Endothelial cell of umbilical vein (primary cell): ENCODE measurements at regions not wholly inside any gene's neighbourhood (a gene's known extent, or its start where the extent isn't known, plus 50 kb on each side); places are given as distances from the start of the nearest gene placed in this dataset.
A peak's percentile ranks its signal among the peaks of the same experiment; 100 is the strongest.

Experiments
- BruUV-seq: library from RNA; stranded (reverse); fragments of 400-500 nt; replicated peaks from 2 replicates; lab custom pipeline; 2021; lab: Mats Ljungman, UMichigan
- CTCF ChIA-PET: fragments of 300-600, 350-600 bp; sonication (Branson Sonifier 250); formaldehyde crosslinking; loops from one replicate; lab custom pipeline; 2021; ENCODE audit warnings: antibody characterized with exemption, inconsistent platforms; lab: Charles Lee
- POLR2A ChIA-PET: fragments of 300-600, 350-600 bp; sonication (Branson Sonifier 250); formaldehyde crosslinking; loops from one replicate; lab custom pipeline; 2021; ENCODE audit warnings: antibody characterized with exemption, inconsistent platforms; lab: Charles Lee
- DNase-seq: peaks from one replicate; pipeline ENCODE4 v3.0.0-alpha.2; 2011; ENCODE audit warnings: low read depth, low spot score
- FAIRE-seq: peaks from 2 replicates; lab custom pipeline; 2011; peaks lifted over from hg19 to GRCh38; lab: Jason Lieb, UNC
- H2AFZ ChIP-seq: 2 replicates; pipeline ENCODE4 v1.6.0; 2012; ENCODE audit warnings: low read depth, low read length, control low read depth, inconsistent platforms
- H3K27ac ChIP-seq: 2 replicates; pipeline ENCODE4 v1.5.1; 2011; ENCODE audit warnings: low read depth, mild to moderate bottlenecking, control low read depth, low read length, moderate library complexity; ENCODE audit not compliant: insufficient read depth
- H3K27me3 ChIP-seq, 2 experiments: 2 replicates each; pipeline versions ENCODE4 v1.6.0 to v1.6.1; 2011; ENCODE audit warnings: low read length in 2 of 2, mixed read lengths in 1 of 2; ENCODE audit not compliant: control insufficient read depth in 2 of 2, insufficient read depth in 2 of 2
- H3K36me3 ChIP-seq, 2 experiments: 2 replicates in 1 of 2; 3 replicates in 1 of 2; pipeline ENCODE4 v1.5.1; 2011; ENCODE audit warnings: low read length in 2 of 2, mild to moderate bottlenecking in 1 of 2, moderate library complexity in 1 of 2; ENCODE audit not compliant: control insufficient read depth in 2 of 2, insufficient read depth in 2 of 2; ENCODE audit errors: extremely low read depth in 1 of 2
- H3K4me1 ChIP-seq: 3 replicates; pipeline ENCODE4 v1.5.1; 2011; ENCODE audit warnings: mild to moderate bottlenecking, low read length; ENCODE audit not compliant: control insufficient read depth, insufficient read depth; ENCODE audit errors: extremely low read depth
- H3K4me2 ChIP-seq: 2 replicates; pipeline ENCODE4 v1.6.1; 2011; ENCODE audit warnings: low read length, control low read depth, mixed read lengths; ENCODE audit not compliant: insufficient read depth
- H3K4me3 ChIP-seq, 3 experiments: fragments of 200-600 bp in 1 of 3; sonication (generic), shearing (Covaris generic) in 1 of 3; replicated peaks in 1 of 3; 2 replicates each; pipeline ENCODE4 v1.5.1; 2011 to 2016; ENCODE audit warnings: control low read depth in 3 of 3, low read length in 3 of 3, mild to moderate bottlenecking in 2 of 3, inconsistent platforms in 1 of 3, low read depth in 1 of 3, moderate library complexity in 1 of 3; ENCODE audit not compliant: insufficient read depth in 1 of 3
- H3K79me2 ChIP-seq: 2 replicates; pipeline ENCODE4 v1.6.0; 2012; ENCODE audit warnings: low read length, inconsistent platforms; ENCODE audit not compliant: control insufficient read depth, insufficient read depth
- H3K9ac ChIP-seq: replicated peaks from 2 replicates; pipeline ENCODE3; 2011; ENCODE audit warnings: low read length, control low read depth; ENCODE audit not compliant: insufficient read depth; ENCODE audit errors: extremely low read depth
- H3K9me1 ChIP-seq: replicated peaks from 3 replicates; pipeline ENCODE4 v1.6.0; 2011; ENCODE audit warnings: mild to moderate bottlenecking, low read length; ENCODE audit not compliant: control insufficient read depth, insufficient read depth; ENCODE audit errors: extremely low read depth
- H3K9me3 ChIP-seq: replicated peaks from 2 replicates; pipeline ENCODE4 v1.5.1; 2012; ENCODE audit warnings: low read length, inconsistent platforms; ENCODE audit not compliant: control insufficient read depth, insufficient read depth
- H4K20me1 ChIP-seq: replicated peaks from 2 replicates; pipeline ENCODE3; 2011; ENCODE audit warnings: mild to moderate bottlenecking, low read length; ENCODE audit not compliant: control insufficient read depth, insufficient read depth; ENCODE audit errors: extremely low read depth
- CTCF ChIP-seq, 2 donors: IDR thresholded peaks; 1 replicate in 1 of 2; 2 replicates in 1 of 2; pipeline ENCODE4 v1.5.1; 2011; ENCODE audit warnings: low read length in 2 of 2, mild to moderate bottlenecking in 2 of 2, moderate library complexity in 2 of 2, control low read depth in 1 of 2, inconsistent platforms in 1 of 2, low read depth in 1 of 2; ENCODE audit not compliant: insufficient read depth in 1 of 2; ENCODE audit errors: extremely low read depth in 1 of 2
- EZH2 ChIP-seq: IDR thresholded peaks from 2 replicates; pipeline ENCODE4 v1.6.1; 2012; ENCODE audit warnings: borderline replicate concordance, low read depth, mild to moderate bottlenecking, moderate library complexity, low read length, inconsistent platforms; ENCODE audit not compliant: severe bottlenecking
- FOS ChIP-seq: IDR thresholded peaks from 2 replicates; pipeline ENCODE4 v1.6.1; 2011; ENCODE audit warnings: mild to moderate bottlenecking, low read length, moderate library complexity, borderline replicate concordance; ENCODE audit not compliant: insufficient read depth
- GATA2 ChIP-seq: IDR thresholded peaks from 2 replicates; pipeline ENCODE4 v1.7.0; 2011; ENCODE audit warnings: low read depth, mild to moderate bottlenecking, moderate library complexity, mixed read lengths, low read length; ENCODE audit not compliant: insufficient read length, insufficient read depth
- JUN ChIP-seq: IDR thresholded peaks from 2 replicates; pipeline ENCODE4 v1.6.1; 2011; ENCODE audit warnings: borderline replicate concordance, low read depth; ENCODE audit not compliant: insufficient read length, insufficient read depth
- MAX ChIP-seq: IDR thresholded peaks from 2 replicates; pipeline ENCODE4 v1.6.1; 2011; ENCODE audit not compliant: insufficient read depth, insufficient read length
- MYC ChIP-seq: IDR thresholded peaks from one replicate; pipeline ENCODE4 v1.6.1; 2011; ENCODE audit warnings: mild to moderate bottlenecking, low read depth, low read length
- POLR2A ChIP-seq: IDR thresholded peaks from 2 replicates; pipeline ENCODE4 v1.6.1; 2012; ENCODE audit warnings: low read depth, mild to moderate bottlenecking, control low read depth, low read length
- POLR2AphosphoS5 ChIP-seq: IDR thresholded peaks from 2 replicates; pipeline ENCODE4 v1.6.1; 2012; ENCODE audit warnings: low read depth, mild to moderate bottlenecking, control low read depth, low read length, moderate library complexity; ENCODE audit not compliant: insufficient read depth
- dilution Hi-C: fragments of 300-500 bp; cut with MboI; formaldehyde crosslinking; loops from one replicate; pipeline ENCODE4 v1.15.0; 2019; ENCODE audit warnings: low sequenced_read_pairs; ENCODE audit not compliant: extremely low pct_ligation_motif_present
- intact Hi-C: fragments of 100-400 bp; cut with micrococcal nuclease; formaldehyde crosslinking; loops from one replicate; pipeline ENCODE4 v1.10.0; 2022

GRCh38 chr3:64908251-64908685 lies 220.5 kb upstream of the ADAMTS9 start:
- no peaks in the 10 kb centered on the region for H3K9me1 ChIP-seq
- BruUV-seq: no TSS peak
- CTCF ChIA-PET: interaction anchor here (0.8 to 1.5 kb wide), 8 partner anchors 8 to 374 kb away, joined by 3 to 5 read pairs (median 3); no protein-coding TSS in a partner anchor
- dilution Hi-C loops (no loop called here), intact Hi-C loops (loop anchor here (1.0 to 5.0 kb wide), 10 partner anchors 9 to 291 kb away; partner anchors contain the start of gene ADAMTS9)
- no peaks in the 10 kb centered on the region for H3K27me3 ChIP-seq
- H3K4me1 ChIP-seq: peaks cover 30% of the 10 kb centered on the region
- peak; percentile 90 for DNase-seq
- H3K9ac ChIP-seq: peak overlapping the region; percentile 52
- TF ChIP-seq MYC (no peak), FOS (peak; percentile 97), GATA2 (peak; percentile 88), CTCF (IDR thresholded peaks at IDR 0.05; ENCODE audit: extremely low read depth in 1 of 2, insufficient read depth in 1 of 2, low read depth in 1 of 2, low read length in 2 of 2) (no peak), MAX (no peak), JUN (peak; percentile 92), EZH2 (no peak), POLR2AphosphoS5 (peak; percentile 70), POLR2A (no peak)
- POLR2A ChIA-PET: interaction anchor here (0.6 kb wide), 1 partner anchor 13 kb away, joined by 6 read pairs; no protein-coding TSS in a partner anchor
- H2AFZ ChIP-seq: peak overlapping the region; percentile 45
- FAIRE-seq: peak; percentile 88
- H3K27ac ChIP-seq: peak overlapping the region; percentile 89
- H4K20me1 ChIP-seq: no peaks in the 10 kb centered on the region
- no peaks in the 10 kb centered on the region for H3K36me3 ChIP-seq
- peak overlapping the region; percentile 80 for H3K4me2 ChIP-seq
- peak overlapping the region in 1 of 3 experiments; percentile 20 for H3K4me3 ChIP-seq
- no peaks in the 10 kb centered on the region for H3K9me3 ChIP-seq
- no peaks in the 10 kb centered on the region for H3K79me2 ChIP-seq
